DOHH2 (cell line): ENCODE measurements at regions not wholly inside any gene's neighbourhood (a gene's known extent, or its start where the extent isn't known, plus 50 kb on each side); places are given as distances from the start of the nearest gene placed in this dataset.
"Not testable (repeated sequence)": the region's sequence is repeated elsewhere in the genome, so short reads cannot be mapped to it uniquely, and the experiment has no call there.

Experiments
- H3F3A ChIP-seq: fragments of 200-600 bp; sonication (generic), shearing (Covaris generic); 2 replicates; pipeline ENCODE4 v1.6.0; 2016; ENCODE audit warnings: antibody characterized with exemption, mild to moderate bottlenecking; ENCODE audit not compliant: control insufficient read depth, insufficient read depth
- H3K27ac ChIP-seq: fragments of 200-600 bp; sonication (generic); 2 replicates; pipeline ENCODE4 v1.5.1; 2014; ENCODE audit warnings: low read depth, mild to moderate bottlenecking, low read length, moderate library complexity
- H3K27me3 ChIP-seq: fragments of 200-600 bp; sonication (generic); 2 replicates; pipeline ENCODE4 v1.6.1; 2014; ENCODE audit warnings: mild to moderate bottlenecking, low read length, mixed read lengths; ENCODE audit not compliant: control insufficient read depth
- H3K36me3 ChIP-seq: fragments of 200-600 bp; sonication (generic); 2 replicates; pipeline ENCODE4 v1.6.1; 2014; ENCODE audit warnings: mild to moderate bottlenecking, low read length, moderate library complexity, mixed read lengths; ENCODE audit not compliant: control insufficient read depth
- H3K4me1 ChIP-seq: fragments of 200-600 bp; sonication (generic); 2 replicates; pipeline ENCODE4 v1.6.1; 2014; ENCODE audit warnings: mild to moderate bottlenecking, low read length, mixed read lengths; ENCODE audit not compliant: control insufficient read depth
- H3K4me2 ChIP-seq: fragments of 200-600 bp; sonication (generic); 2 replicates; pipeline ENCODE4 v1.6.0; 2014; ENCODE audit warnings: mild to moderate bottlenecking, low read length, moderate library complexity
- H3K4me3 ChIP-seq: fragments of 200-600 bp; sonication (generic); 2 replicates; pipeline ENCODE4 v1.5.1; 2014; ENCODE audit warnings: mild to moderate bottlenecking, low read length, mixed read lengths
- H3K79me2 ChIP-seq: fragments of 200-600 bp; sonication (generic); 2 replicates; pipeline ENCODE4 v1.6.1; 2014; ENCODE audit warnings: mild to moderate bottlenecking, low read length, mixed read lengths; ENCODE audit not compliant: control insufficient read depth
- H3K9me2 ChIP-seq: fragments of 200-600 bp; sonication (generic); replicated peaks from 2 replicates; pipeline ENCODE4 v1.6.1; 2014; ENCODE audit warnings: mild to moderate bottlenecking, low read length, mixed read lengths; ENCODE audit not compliant: control insufficient read depth
- H3K9me3 ChIP-seq: fragments of 200-600 bp; sonication (generic); 2 replicates; pipeline ENCODE4 v1.6.1; 2014; ENCODE audit warnings: antibody characterized with exemption, low read length, mixed read lengths; ENCODE audit not compliant: control insufficient read depth, insufficient read depth
- H4K20me1 ChIP-seq: fragments of 200-600 bp; sonication (generic); 2 replicates; pipeline ENCODE4 v1.6.0; 2014; ENCODE audit warnings: low read depth, mild to moderate bottlenecking, antibody characterized with exemption, low read length, moderate library complexity; ENCODE audit not compliant: control insufficient read depth, insufficient read depth
- CTCF ChIP-seq: fragments of 200-600 bp; sonication (generic); IDR thresholded peaks from one replicate; pipeline ENCODE4 v1.5.1; 2014; ENCODE audit warnings: antibody characterized with exemption, mild to moderate bottlenecking, low read depth, low read length; ENCODE audit not compliant: poor library complexity, severe bottlenecking
- EZH2phosphoT487 ChIP-seq: fragments of 200-600 bp; sonication (generic); IDR thresholded peaks from 2 replicates; pipeline ENCODE4 v1.6.1; 2017; ENCODE audit warnings: borderline replicate concordance, mild to moderate bottlenecking, antibody characterized with exemption, low read length, moderate library complexity, mixed read lengths

GRCh38 chr10:62979921-62980320, 153.2 kb upstream of the NRBF2 start:
- H3K27me3 ChIP-seq, result no peaks in the 10 kb centered on the region
- H3K79me2 ChIP-seq, result no peaks in the 10 kb centered on the region
- H3F3A ChIP-seq, result no peaks in the 10 kb centered on the region
- no peak for TF ChIP-seq EZH2phosphoT487
- TF ChIP-seq CTCF, result no peak
- no peak overlapping the region for H3K27ac ChIP-seq
- H3K4me1 ChIP-seq, result 0 out of 2 replicates have a peak, but pooled peaks cover 3% of the 10 kb centered on the region
- H3K36me3 ChIP-seq, result no peaks in the 10 kb centered on the region
- 0 out of 2 replicates have a peak, but pooled peaks cover 4% of the 10 kb centered on the region for H3K9me3 ChIP-seq
- H4K20me1 ChIP-seq, result no peaks in the 10 kb centered on the region
- H3K9me2 ChIP-seq, result no peaks in the 10 kb centered on the region
- H3K4me3 ChIP-seq, result no peak overlapping the region
- H3K4me2 ChIP-seq, result no peak overlapping the region

DNA sequence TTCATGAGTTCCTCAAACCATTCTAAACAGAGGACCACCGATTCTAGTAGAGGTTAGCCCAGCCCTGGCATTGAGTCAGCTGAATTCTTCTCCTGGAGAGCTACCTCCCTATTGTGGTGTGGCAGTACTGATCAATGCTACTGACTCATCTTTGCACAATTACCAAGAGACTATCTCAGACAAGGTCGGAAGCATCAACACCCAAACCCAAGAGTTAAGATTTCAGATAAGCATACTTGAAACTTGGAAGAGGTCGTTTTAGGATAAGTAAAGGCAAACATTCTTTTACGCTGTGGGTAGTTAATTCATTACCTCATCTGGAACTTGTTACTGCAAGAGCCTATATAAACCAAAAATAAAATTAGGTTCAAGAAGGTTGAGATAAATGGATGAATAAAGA, 154.6 kb upstream of the NRBF2 start:
- H3K4me3 ChIP-seq, result no peak overlapping the region
- H3K27me3 ChIP-seq, result no peaks in the 10 kb centered on the region
- TF ChIP-seq CTCF (no peak), EZH2phosphoT487 (no peak)
- no peaks in the 10 kb centered on the region for H3F3A ChIP-seq
- no peak overlapping the region for H3K4me2 ChIP-seq
- no peaks in the 10 kb centered on the region for H3K36me3 ChIP-seq
- no peak overlapping the region for H3K27ac ChIP-seq
- H3K9me3 ChIP-seq, result peaks cover 12% of the 10 kb centered on the region; the same call in 1 of the 2 replicates
- H3K9me2 ChIP-seq, result no peaks in the 10 kb centered on the region
- H3K79me2 ChIP-seq, result no peaks in the 10 kb centered on the region
- H3K4me1 ChIP-seq, result 0 out of 2 replicates have a peak, but pooled peaks cover 3% of the 10 kb centered on the region
- no peaks in the 10 kb centered on the region for H4K20me1 ChIP-seq

DNA sequence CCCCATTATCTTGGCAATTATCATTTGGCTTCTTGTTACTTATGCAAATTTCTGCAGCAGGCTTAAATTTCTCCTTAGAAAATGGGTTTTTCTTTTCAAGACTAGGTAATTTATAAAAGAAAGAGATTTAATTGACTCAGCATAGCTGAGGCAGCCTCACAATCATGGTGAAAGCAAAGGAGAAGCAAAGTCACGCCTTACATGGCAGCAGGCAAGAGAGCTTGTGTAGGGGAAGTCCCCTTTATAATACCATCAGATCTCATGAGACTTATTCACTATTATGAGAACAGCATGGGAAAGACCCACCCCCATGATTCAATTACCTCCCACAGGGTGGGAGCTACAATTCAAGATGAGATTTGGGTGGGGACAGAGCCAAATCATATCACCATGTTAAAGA, 158.3 kb upstream of the NRBF2 start:
- not testable (repeated sequence) for H3F3A ChIP-seq, H3K27ac ChIP-seq, H3K27me3 ChIP-seq, H3K4me1 ChIP-seq, H3K36me3 ChIP-seq, H3K4me2 ChIP-seq, H3K9me2 ChIP-seq, H3K4me3 ChIP-seq, H3K79me2 ChIP-seq, H4K20me1 ChIP-seq
- peaks cover 12% of the 10 kb centered on the region; the same call in 1 of the 2 replicates for H3K9me3 ChIP-seq

GRCh38 chr10:62972103-62972502, 155.9 kb upstream of the EGR2 start:
- no peak overlapping the region for H3K4me3 ChIP-seq
- H3K27me3 ChIP-seq, result no peaks in the 10 kb centered on the region
- TF ChIP-seq EZH2phosphoT487 (no peak), CTCF (no peak)
- H3K4me2 ChIP-seq, result no peak overlapping the region
- H3K4me1 ChIP-seq, result no peaks in the 10 kb centered on the region
- H3K79me2 ChIP-seq, result no peaks in the 10 kb centered on the region
- peaks cover 12% of the 10 kb centered on the region; the same call in 1 of the 2 replicates for H3K9me3 ChIP-seq
- no peaks in the 10 kb centered on the region for H3F3A ChIP-seq
- H4K20me1 ChIP-seq, result no peaks in the 10 kb centered on the region
- H3K36me3 ChIP-seq, result no peaks in the 10 kb centered on the region
- H3K27ac ChIP-seq, result no peak overlapping the region
- H3K9me2 ChIP-seq, result no peaks in the 10 kb centered on the region
